ENCODE measurements at regions not wholly inside any gene's neighbourhood (a gene's known extent, or its start where the extent isn't known, plus 50 kb on each side); places are given as distances from the start of the nearest gene placed in this dataset.

DNA sequence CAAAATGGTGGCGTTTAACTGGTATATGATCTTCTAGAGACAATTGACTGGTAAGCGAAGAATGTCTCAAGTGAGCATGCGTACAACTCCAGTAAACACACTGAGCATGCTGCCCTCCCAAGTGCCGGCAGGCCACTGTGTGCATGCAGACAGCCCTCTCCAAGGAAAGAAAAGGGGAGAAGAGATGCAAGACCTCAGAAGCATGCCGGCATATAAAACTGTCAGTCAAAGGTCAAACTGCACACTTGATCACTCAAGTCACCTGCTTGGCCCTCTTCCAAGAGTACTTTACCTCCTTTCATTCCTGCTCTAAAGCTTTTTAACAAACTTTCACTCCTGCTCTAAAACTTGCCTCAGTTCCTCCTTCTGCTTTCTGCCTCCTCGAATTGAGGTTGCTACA, 910.2 kb downstream of the TAF11L14 start:
- no peak overlapping the region for H3K27ac ChIP-seq
- FAIRE-seq (no peak), DNase-seq (no peak), ATAC-seq (no peak)
- TF ChIP-seq, protein P1, sequence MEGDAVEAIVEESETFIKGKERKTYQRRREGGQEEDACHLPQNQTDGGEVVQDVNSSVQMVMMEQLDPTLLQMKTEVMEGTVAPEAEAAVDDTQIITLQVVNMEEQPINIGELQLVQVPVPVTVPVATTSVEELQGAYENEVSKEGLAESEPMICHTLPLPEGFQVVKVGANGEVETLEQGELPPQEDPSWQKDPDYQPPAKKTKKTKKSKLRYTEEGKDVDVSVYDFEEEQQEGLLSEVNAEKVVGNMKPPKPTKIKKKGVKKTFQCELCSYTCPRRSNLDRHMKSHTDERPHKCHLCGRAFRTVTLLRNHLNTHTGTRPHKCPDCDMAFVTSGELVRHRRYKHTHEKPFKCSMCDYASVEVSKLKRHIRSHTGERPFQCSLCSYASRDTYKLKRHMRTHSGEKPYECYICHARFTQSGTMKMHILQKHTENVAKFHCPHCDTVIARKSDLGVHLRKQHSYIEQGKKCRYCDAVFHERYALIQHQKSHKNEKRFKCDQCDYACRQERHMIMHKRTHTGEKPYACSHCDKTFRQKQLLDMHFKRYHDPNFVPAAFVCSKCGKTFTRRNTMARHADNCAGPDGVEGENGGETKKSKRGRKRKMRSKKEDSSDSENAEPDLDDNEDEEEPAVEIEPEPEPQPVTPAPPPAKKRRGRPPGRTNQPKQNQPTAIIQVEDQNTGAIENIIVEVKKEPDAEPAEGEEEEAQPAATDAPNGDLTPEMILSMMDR (IDR thresholded peaks at IDR 0.05), result no peak
- no peaks in the 10 kb centered on the region for H3K36me3 ChIP-seq
- H3K27me3 ChIP-seq, result no peaks in the 10 kb centered on the region
- H3K9me3 ChIP-seq, result no peaks in the 10 kb centered on the region
- WGBS, 2 donors, result 61 to 62% methylated on average over 6 of the region's 6 CpGs
- no peaks in the 10 kb centered on the region for H3K4me1 ChIP-seq
- intact Hi-C loops (cut with DNase I), result no loop called here
- H3K4me3 ChIP-seq, result no peak overlapping the region

DNA sequence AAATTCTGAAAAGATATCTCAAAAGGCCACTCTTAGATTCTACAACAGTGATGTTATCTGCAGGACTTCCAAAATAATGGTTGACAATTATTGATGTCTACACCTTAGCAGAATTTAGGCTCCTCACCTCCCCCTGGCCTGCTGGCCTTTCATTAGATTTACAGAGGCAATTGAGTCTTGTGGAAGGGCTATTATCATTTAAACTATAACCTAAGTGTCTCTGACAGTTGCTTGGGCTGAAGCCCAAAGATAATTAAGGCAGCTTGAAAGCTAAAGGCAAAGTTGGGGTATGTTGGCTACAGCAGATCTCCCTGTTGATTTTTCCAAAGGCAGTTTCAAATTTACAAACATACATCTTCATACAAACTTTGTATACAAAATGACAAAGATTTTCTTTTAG, 912.3 kb downstream of the TAF11L14 start:
- DNase-seq, result no peak
- TF ChIP-seq, protein P1 (IDR thresholded peaks at IDR 0.05), result no peak
- no peak overlapping the region for H3K4me3 ChIP-seq
- no peaks in the 10 kb centered on the region for H3K36me3 ChIP-seq
- intact Hi-C loops (cut with DNase I), result no loop called here
- H3K9me3 ChIP-seq, result no peaks in the 10 kb centered on the region
- ATAC-seq, result no peak
- no peaks in the 10 kb centered on the region for H3K4me1 ChIP-seq
- no peak overlapping the region for H3K27ac ChIP-seq
- no peaks in the 10 kb centered on the region for H3K27me3 ChIP-seq
- no peak for FAIRE-seq

DNA sequence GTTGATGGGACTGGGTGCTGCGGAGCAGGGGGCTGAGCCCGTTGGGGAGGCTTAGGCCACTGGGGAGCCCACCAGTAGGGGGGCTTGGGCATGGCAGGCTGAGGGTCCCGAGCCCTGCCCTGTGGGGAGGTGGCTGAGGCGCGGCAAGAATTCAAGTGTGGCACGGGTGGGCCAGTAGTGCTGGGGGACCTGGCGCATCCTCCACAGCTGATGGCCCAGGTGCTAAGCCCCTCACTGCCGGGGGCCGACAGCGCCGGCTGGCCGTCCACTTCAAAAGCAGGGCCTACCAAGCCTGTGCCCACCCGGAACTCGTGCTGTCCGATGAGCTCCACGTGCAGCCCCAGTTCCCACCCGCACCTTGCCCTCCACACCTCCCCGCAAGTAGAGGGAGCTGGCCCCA, 917.5 kb downstream of the TAF11L14 start:
- no peak for FAIRE-seq
- Histone ChIP-seq H3K4me3 (no peak overlapping the region), H3K9me3 (no peaks in the 10 kb centered on the region), H3K36me3 (no peaks in the 10 kb centered on the region), H3K4me1 (no peaks in the 10 kb centered on the region), H3K27me3 (no peaks in the 10 kb centered on the region), H3K27ac (no peak overlapping the region)
- 80 to 94% methylated on average over 18 of the region's 18 CpGs for WGBS, 2 donors
- no peak for ATAC-seq
- peak in 1 of 6 donors; percentile 56 for DNase-seq
- TF ChIP-seq, protein P1 (IDR thresholded peaks at IDR 0.05), result no peak
- intact Hi-C loops (cut with DNase I), result no loop called here

DNA sequence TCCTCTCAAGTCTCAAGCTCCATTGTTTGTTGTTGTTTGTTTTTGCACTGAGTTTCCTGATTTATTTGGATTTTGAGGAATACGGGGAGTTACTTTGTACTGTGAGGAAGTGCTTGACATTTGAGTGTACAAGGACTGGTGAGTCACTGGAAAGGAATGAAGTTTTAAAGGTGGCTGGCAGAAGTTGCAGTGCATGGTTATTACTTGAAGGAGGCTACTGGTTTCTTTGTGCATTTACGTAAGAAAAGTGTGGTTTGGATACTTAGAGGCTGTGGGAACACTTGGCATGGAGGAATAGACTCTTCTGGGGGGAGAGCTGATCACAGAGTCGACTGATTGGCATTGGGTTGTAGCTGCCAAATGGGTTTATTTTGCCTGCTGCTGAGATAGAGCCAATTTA, 919.0 kb downstream of the TAF11L14 start:
- WGBS, 2 donors, result 28 to 29% methylated on average over 3 of the region's 3 CpGs

DNA sequence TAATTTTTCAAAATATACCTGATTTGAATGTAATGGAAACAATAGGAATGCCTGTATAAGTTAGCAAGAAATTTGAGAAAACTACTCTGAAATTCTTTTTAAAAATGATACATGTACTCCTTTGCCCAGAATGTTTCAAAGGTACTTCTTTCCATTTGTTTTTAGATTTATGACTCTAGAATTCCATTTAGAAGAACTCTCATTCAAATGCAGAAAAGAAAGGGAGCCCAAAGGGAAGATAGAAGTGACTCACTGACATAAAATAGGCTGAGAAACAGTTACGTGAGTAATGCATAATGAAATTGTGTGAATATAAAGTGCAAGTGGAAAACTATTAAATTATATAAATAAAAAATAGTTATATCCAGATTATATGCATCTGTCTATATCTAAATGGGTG, 926.3 kb downstream of the TAF11L14 start:
- no peak overlapping the region for H3K4me3 ChIP-seq
- intact Hi-C loops (cut with DNase I), result no loop called here
- no peaks in the 10 kb centered on the region for H3K9me3 ChIP-seq
- no peaks in the 10 kb centered on the region for H3K27me3 ChIP-seq
- ATAC-seq (no peak), DNase-seq (no peak), FAIRE-seq (no peak)
- H3K27ac ChIP-seq, result no peak overlapping the region
- 82 to 86% methylated on average over 1 of the region's 1 CpG for WGBS, 2 donors
- no peaks in the 10 kb centered on the region for H3K36me3 ChIP-seq
- TF ChIP-seq, protein P1 (IDR thresholded peaks at IDR 0.05), result no peak
- no peaks in the 10 kb centered on the region for H3K4me1 ChIP-seq

More for the DNA sequence above, 919.0 kb downstream of the TAF11L14 start:
- no peaks in the 10 kb centered on the region for H3K9me3 ChIP-seq
- ATAC-seq (no peak), DNase-seq (no peak), FAIRE-seq (no peak)
- H3K27ac ChIP-seq, result no peak overlapping the region
- H3K36me3 ChIP-seq, result no peaks in the 10 kb centered on the region
- no peaks in the 10 kb centered on the region for H3K4me1 ChIP-seq
- intact Hi-C loops (cut with DNase I), result no loop called here
- H3K27me3 ChIP-seq, result no peaks in the 10 kb centered on the region
- TF ChIP-seq, protein P1 (IDR thresholded peaks at IDR 0.05), result no peak
- H3K4me3 ChIP-seq, result no peak overlapping the region
